Middle frontal gyrus (tissue), 1 donor: ENCODE measurements at regions not wholly inside any gene's neighbourhood (a gene's known extent, or its start where the extent isn't known, plus 50 kb on each side); places are given as distances from the start of the nearest gene placed in this dataset.

Experiments used
- DNase-seq: peaks from one replicate; pipeline ENCODE4 v3.0.0-alpha.2; 2015; ENCODE audit warnings: low spot score; ENCODE audit errors: extremely low spot score

GRCh38 chr12:89187507-89187906 lies 164.8 kb downstream of the DUSP6 start:
- no peak for DNase-seq

- no peak for DNase-seq
Observed at GRCh38 chr12:89185889-89186288, 166.4 kb downstream of the DUSP6 start.

GRCh38 chr12:89185181-89185580 lies 167.1 kb downstream of the DUSP6 start:
- no peak for DNase-seq

GRCh38 chr12:89183985-89184435 lies 168.3 kb downstream of the DUSP6 start:
- no peak for DNase-seq

- no peak for DNase-seq
Observed at GRCh38 chr12:89181271-89181920, 170.9 kb downstream of the DUSP6 start.

GRCh38 chr12:89180496-89180895 lies 171.8 kb downstream of the DUSP6 start:
- no peak for DNase-seq

- no peak for DNase-seq
Observed at GRCh38 chr12:89179983-89180382, 172.3 kb downstream of the DUSP6 start.

GRCh38 chr12:89179245-89179644 lies 173.1 kb downstream of the DUSP6 start:
- no peak for DNase-seq

GRCh38 chr12:89177802-89178395 lies 174.4 kb downstream of the DUSP6 start:
- no peak for DNase-seq

GRCh38 chr12:89176676-89177075 lies 175.6 kb downstream of the DUSP6 start:
- DNase-seq = no peak

GRCh38 chr12:89173678-89174077 lies 178.6 kb downstream of the DUSP6 start:
- DNase-seq = no peak

GRCh38 chr12:89173096-89173495 lies 179.2 kb downstream of the DUSP6 start:
- DNase-seq = no peak

- DNase-seq = no peak
Observed at GRCh38 chr12:89172224-89172623, 180.1 kb downstream of the DUSP6 start.

- DNase-seq = no peak
Observed at GRCh38 chr12:89169321-89169720, 183.0 kb downstream of the DUSP6 start.

GRCh38 chr12:89167986-89168385 lies 184.3 kb downstream of the DUSP6 start:
- DNase-seq = no peak

- DNase-seq = no peak
Observed at GRCh38 chr12:89166525-89166934, 185.8 kb downstream of the DUSP6 start.

GRCh38 chr12:89166121-89166520 lies 186.2 kb downstream of the DUSP6 start:
- no peak for DNase-seq

- no peak for DNase-seq
Observed at GRCh38 chr12:89165703-89166102, 186.6 kb downstream of the DUSP6 start.

- no peak for DNase-seq
Observed at GRCh38 chr12:89163918-89164317, 188.4 kb downstream of the DUSP6 start.

GRCh38 chr12:89162589-89163261 lies 189.6 kb downstream of the DUSP6 start:
- DNase-seq = no peak

- DNase-seq = no peak
Observed at GRCh38 chr12:89161557-89161956, 190.7 kb downstream of the DUSP6 start.

GRCh38 chr12:89160716-89161123 lies 191.6 kb downstream of the DUSP6 start:
- no peak for DNase-seq

GRCh38 chr12:89157413-89157812 lies 194.9 kb downstream of the DUSP6 start:
- no peak for DNase-seq
